Mesendoderm (in vitro differentiated cells): ENCODE measurements at regions not wholly inside any gene's neighbourhood (a gene's known extent, or its start where the extent isn't known, plus 50 kb on each side); places are given as distances from the start of the nearest gene placed in this dataset.

Experiments used
- DNase-seq: peaks from one replicate; pipeline ENCODE4 v3.0.0; 2013
- H2AK5ac ChIP-seq: 2 replicates; pipeline ENCODE4 v1.6.1; 2013; ENCODE audit warnings: low read length, inconsistent platforms
- H2BK120ac ChIP-seq: 2 replicates; pipeline ENCODE4 v1.6.1; 2013; ENCODE audit warnings: low read depth, mild to moderate bottlenecking, low read length, moderate library complexity, mixed read lengths
- H2BK15ac ChIP-seq: replicated peaks from 2 replicates; pipeline ENCODE4 v1.6.1; 2013; ENCODE audit warnings: low read depth, mild to moderate bottlenecking, moderate library complexity
- H2BK5ac ChIP-seq: 2 replicates; pipeline ENCODE4 v1.6.1; 2013; ENCODE audit warnings: low read length, inconsistent platforms
- H3K18ac ChIP-seq: 2 replicates; pipeline ENCODE4 v1.6.1; 2013; ENCODE audit warnings: mild to moderate bottlenecking, low read length, mixed read lengths
- H3K23ac ChIP-seq: one replicate; pipeline ENCODE4 v1.6.1; 2013; ENCODE audit warnings: low read length
- H3K27ac ChIP-seq: 2 replicates; pipeline ENCODE4 v1.5.1; 2013; ENCODE audit warnings: low read depth, mild to moderate bottlenecking, inconsistent platforms, low read length, moderate library complexity
- H3K27me3 ChIP-seq: 2 replicates; pipeline ENCODE4 v1.6.1; 2013; ENCODE audit warnings: low read length, control low read depth, mild to moderate bottlenecking, inconsistent platforms; ENCODE audit not compliant: insufficient read depth, poor library complexity
- H3K36me3 ChIP-seq: 2 replicates; pipeline ENCODE4 v1.6.1; 2013; ENCODE audit warnings: low read length, inconsistent platforms; ENCODE audit not compliant: control insufficient read depth, insufficient read depth
- H3K4ac ChIP-seq: one replicate; pipeline ENCODE4 v1.6.1; 2013; ENCODE audit warnings: low read depth, mild to moderate bottlenecking, low read length, moderate library complexity
- H3K4me1 ChIP-seq: 2 replicates; pipeline ENCODE4 v1.6.1; 2013; ENCODE audit warnings: low read depth, low read length, inconsistent platforms; ENCODE audit not compliant: control insufficient read depth
- H3K4me2 ChIP-seq: 2 replicates; pipeline ENCODE4 v1.6.1; 2013; ENCODE audit warnings: low read length
- H3K4me3 ChIP-seq: 2 replicates; pipeline ENCODE4 v1.5.1; 2013; ENCODE audit warnings: mild to moderate bottlenecking, low read length
- H3K56ac ChIP-seq: one replicate; pipeline ENCODE4 v1.6.1; 2013; ENCODE audit warnings: low read length
- H3K79me1 ChIP-seq: 2 replicates; pipeline ENCODE4 v1.6.1; 2013; ENCODE audit warnings: low read length, inconsistent platforms
- H3K79me2 ChIP-seq: 2 replicates; pipeline ENCODE4 v1.6.1; 2013; ENCODE audit warnings: mild to moderate bottlenecking, low read length; ENCODE audit not compliant: control insufficient read depth, insufficient read depth
- H3K9ac ChIP-seq: 2 replicates; pipeline ENCODE4 v1.6.1; 2013; ENCODE audit warnings: low read length, inconsistent platforms
- H4K5ac ChIP-seq: one replicate; pipeline ENCODE4 v1.6.1; 2013; ENCODE audit warnings: low read length
- H4K8ac ChIP-seq: one replicate; pipeline ENCODE4 v1.6.1; 2013; ENCODE audit warnings: low read depth, mild to moderate bottlenecking, control low read depth, low read length, moderate library complexity
- WGBS: extraction: QIAGEN DNeasy Blood & Tissue Kit; methylation state at CpG from one replicate; pipeline ENCODE4 v1.1.7; 2013; ENCODE audit warnings: low lambda C conversion rate, missing lambda C conversion rate; ENCODE audit not compliant: insufficient coverage; ENCODE audit errors: extremely low coverage; 5-methylcytosine and 5-hydroxymethylcytosine counted together

GRCh38 chr9:7936163-7936562 lies 136.6 kb upstream of the DMAC1 start:
- Histone ChIP-seq H3K4me2 (no peak overlapping the region), H4K5ac (no peak overlapping the region), H2BK120ac (no peak overlapping the region), H2BK5ac (no peak overlapping the region), H2AK5ac (no peak overlapping the region), H3K79me1 (no peaks in the 10 kb centered on the region), H3K4me1 (no peaks in the 10 kb centered on the region), H3K4me3 (no peak overlapping the region), H3K9ac (no peak overlapping the region), H3K56ac (no peak overlapping the region), H4K8ac (no peak overlapping the region), H3K79me2 (no peaks in the 10 kb centered on the region), H3K4ac (no peak overlapping the region), H3K36me3 (no peaks in the 10 kb centered on the region), H3K18ac (no peak overlapping the region), H3K27ac (no peak overlapping the region), H2BK15ac (no peak overlapping the region), H3K23ac (no peak overlapping the region), H3K27me3 (no peaks in the 10 kb centered on the region)
- no CpG with 5 or more reads among the region's 4 CpGs for WGBS
- no peak for DNase-seq

DNA sequence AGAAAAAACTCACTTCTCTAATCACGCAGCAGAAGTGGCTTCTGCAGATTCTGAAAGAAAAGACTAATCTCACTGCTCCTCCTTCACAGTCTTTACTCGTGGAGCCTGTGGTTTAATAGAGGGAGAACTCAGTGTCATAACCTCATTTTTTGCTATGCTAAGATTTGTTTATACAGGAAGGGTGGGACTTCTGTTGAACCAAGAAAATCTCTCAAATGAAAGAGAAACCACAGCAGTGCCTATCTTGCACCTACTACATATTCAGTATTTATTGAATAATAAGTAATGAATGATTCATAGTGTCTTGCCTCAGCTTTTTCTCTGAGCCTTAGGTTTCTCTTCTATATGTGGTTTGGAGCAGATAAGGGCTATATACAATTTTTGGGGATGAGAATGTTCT lies 136.1 kb upstream of the DMAC1 start:
- Histone ChIP-seq H3K79me1 (no peaks in the 10 kb centered on the region), H3K9ac (no peak overlapping the region), H3K4me3 (no peak overlapping the region)

GRCh38 chr9:7932767-7933166 lies 133.2 kb upstream of the DMAC1 start:
- no peaks in the 10 kb centered on the region for H3K27me3 ChIP-seq
- H4K5ac ChIP-seq = no peak overlapping the region
- no peak overlapping the region for H2BK15ac ChIP-seq
- H3K79me1 ChIP-seq = no peaks in the 10 kb centered on the region
- no peak overlapping the region for H3K56ac ChIP-seq
- no peaks in the 10 kb centered on the region for H3K36me3 ChIP-seq
- no peak overlapping the region for H4K8ac ChIP-seq
- H3K4ac ChIP-seq = no peak overlapping the region
- H3K23ac ChIP-seq = no peak overlapping the region
- H3K4me3 ChIP-seq = no peak overlapping the region
- H3K27ac ChIP-seq = no peak overlapping the region
- H3K18ac ChIP-seq = no peak overlapping the region
- no peak for DNase-seq
- no peak overlapping the region for H3K9ac ChIP-seq
- WGBS = no CpG with 5 or more reads among the region's 4 CpGs
- H3K4me1 ChIP-seq = no peaks in the 10 kb centered on the region
- H3K79me2 ChIP-seq = no peaks in the 10 kb centered on the region
- H3K4me2 ChIP-seq = no peak overlapping the region
- no peak overlapping the region for H2AK5ac ChIP-seq
- H2BK120ac ChIP-seq = no peak overlapping the region
- H2BK5ac ChIP-seq = no peak overlapping the region

More for the DNA sequence above, 136.1 kb upstream of the DMAC1 start:
- no peak overlapping the region for H3K27ac ChIP-seq
- DNase-seq = no peak
- H2BK120ac ChIP-seq = no peak overlapping the region
- no peak overlapping the region for H3K56ac ChIP-seq
- H3K18ac ChIP-seq = no peak overlapping the region
- no peak overlapping the region for H3K23ac ChIP-seq
- H3K4ac ChIP-seq = no peak overlapping the region
- no peak overlapping the region for H3K4me2 ChIP-seq
- no peak overlapping the region for H4K8ac ChIP-seq
- no peaks in the 10 kb centered on the region for H3K4me1 ChIP-seq
- H4K5ac ChIP-seq = no peak overlapping the region
- no peak overlapping the region for H2BK5ac ChIP-seq
- H3K27me3 ChIP-seq = no peaks in the 10 kb centered on the region
- no peak overlapping the region for H2BK15ac ChIP-seq
- no peaks in the 10 kb centered on the region for H3K79me2 ChIP-seq
- H3K36me3 ChIP-seq = no peaks in the 10 kb centered on the region
- no peak overlapping the region for H2AK5ac ChIP-seq
- no CpG with 5 or more reads among the region's 2 CpGs for WGBS

DNA sequence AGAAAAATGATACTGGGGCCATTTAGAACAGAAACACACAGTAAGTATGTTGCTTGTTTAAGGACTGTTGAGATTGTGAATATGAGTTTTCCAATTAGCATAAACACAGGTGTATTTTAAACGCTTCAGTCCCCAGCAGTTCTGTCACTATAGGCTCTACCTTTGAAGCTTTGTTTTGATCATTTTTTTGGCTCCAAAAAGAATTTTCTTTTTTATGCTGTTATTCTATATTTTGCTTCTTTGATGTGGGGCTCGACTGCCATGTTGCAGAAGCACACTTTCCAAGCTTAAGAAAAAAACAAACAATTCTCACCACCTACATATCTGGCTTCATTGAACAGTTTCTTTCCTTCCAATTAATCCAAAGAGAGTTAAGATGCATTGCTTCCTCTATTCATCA lies 131.0 kb upstream of the DMAC1 start:
- WGBS = no CpG with 5 or more reads among the region's 2 CpGs

GRCh38 chr9:7921545-7922197 lies 122.1 kb upstream of the DMAC1 start:
- Histone ChIP-seq H3K4me3 (no peak overlapping the region), H2AK5ac (no peak overlapping the region), H3K23ac (no peak overlapping the region), H3K79me1 (no peaks in the 10 kb centered on the region), H3K4me2 (no peak overlapping the region), H3K9ac (no peak overlapping the region), H3K4ac (no peak overlapping the region), H4K8ac (no peak overlapping the region), H2BK15ac (no peak overlapping the region), H3K4me1 (no peaks in the 10 kb centered on the region), H4K5ac (no peak overlapping the region), H3K79me2 (no peaks in the 10 kb centered on the region), H3K36me3 (no peaks in the 10 kb centered on the region), H3K18ac (no peak overlapping the region), H3K27ac (no peak overlapping the region), H3K56ac (no peak overlapping the region), H2BK5ac (no peak overlapping the region), H3K27me3 (no peaks in the 10 kb centered on the region), H2BK120ac (no peak overlapping the region)
- no peak for DNase-seq
- WGBS = 100% methylated on average over 1 of the region's 6 CpGs

More for the DNA sequence above, 131.0 kb upstream of the DMAC1 start:
- H3K27ac ChIP-seq = no peak overlapping the region
- no peaks in the 10 kb centered on the region for H3K27me3 ChIP-seq
- H4K5ac ChIP-seq = no peak overlapping the region
- H3K4me2 ChIP-seq = no peak overlapping the region
- no peak overlapping the region for H3K4me3 ChIP-seq
- H3K79me2 ChIP-seq = no peaks in the 10 kb centered on the region
- H3K56ac ChIP-seq = no peak overlapping the region
- H2BK5ac ChIP-seq = no peak overlapping the region
- no peak overlapping the region for H3K23ac ChIP-seq
- H2BK15ac ChIP-seq = no peak overlapping the region
- H3K79me1 ChIP-seq = no peaks in the 10 kb centered on the region
- H3K4me1 ChIP-seq = no peaks in the 10 kb centered on the region
- DNase-seq = no peak
- no peak overlapping the region for H3K18ac ChIP-seq
- no peak overlapping the region for H3K4ac ChIP-seq
- H2BK120ac ChIP-seq = no peak overlapping the region
- H2AK5ac ChIP-seq = no peak overlapping the region
- no peak overlapping the region for H4K8ac ChIP-seq
- no peak overlapping the region for H3K9ac ChIP-seq
- H3K36me3 ChIP-seq = no peaks in the 10 kb centered on the region

DNA sequence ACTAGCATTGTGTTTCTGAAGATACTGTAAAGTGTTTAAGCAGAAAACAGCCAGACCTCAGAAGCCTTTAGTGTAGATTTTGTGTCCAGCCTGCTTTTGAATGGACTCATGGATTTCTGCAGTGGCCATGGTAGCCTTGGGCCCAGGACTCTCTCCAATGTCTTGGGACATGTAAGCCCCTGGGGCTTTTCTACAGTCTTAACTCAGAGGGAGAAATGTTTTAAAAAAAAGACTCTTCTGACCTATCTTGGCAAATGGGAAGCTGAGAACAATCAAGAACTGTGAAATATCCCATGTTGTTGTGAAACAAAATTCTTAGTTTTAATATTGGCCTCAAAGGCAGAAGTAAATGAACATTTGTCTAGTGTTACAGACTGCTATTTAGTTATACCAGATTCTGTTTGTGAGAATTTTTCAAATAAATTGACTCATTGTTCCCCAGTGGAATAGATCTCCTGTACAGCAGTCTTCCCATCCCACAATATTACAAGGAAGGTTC lies 112.5 kb upstream of the DMAC1 start:
- Histone ChIP-seq H3K79me1 (no peaks in the 10 kb centered on the region), H2AK5ac (no peak overlapping the region)

More for the DNA sequence above, 112.5 kb upstream of the DMAC1 start:
- Histone ChIP-seq H3K23ac (no peak overlapping the region), H4K8ac (no peak overlapping the region), H2BK120ac (no peak overlapping the region), H3K4me1 (peaks cover 2% of the 10 kb centered on the region), H3K27me3 (no peaks in the 10 kb centered on the region), H2BK15ac (no peak overlapping the region), H3K4me3 (no peak overlapping the region), H3K56ac (no peak overlapping the region), H3K4me2 (no peak overlapping the region), H3K9ac (no peak overlapping the region), H3K4ac (no peak overlapping the region), H2BK5ac (no peak overlapping the region), H3K27ac (no peak overlapping the region), H3K18ac (no peak overlapping the region), H3K79me2 (no peaks in the 10 kb centered on the region), H3K36me3 (no peaks in the 10 kb centered on the region), H4K5ac (no peak overlapping the region)
- DNase-seq = no peak
